Coronary artery (tissue), 2 donors: ENCODE measurements at regions not wholly inside any gene's neighbourhood (a gene's known extent, or its start where the extent isn't known, plus 50 kb on each side); places are given as distances from the start of the nearest gene placed in this dataset.

Source experiments
- DNase-seq: peaks from one replicate; pipeline ENCODE4 v3.0.0-alpha.2; 2017; ENCODE audit warnings: low spot score
- H3K27ac ChIP-seq, 2 donors: fragments of 200-600 bp; sonication (generic); one replicate each; pipeline ENCODE4 v1.5.1; 2016 to 2019
- H3K4me3 ChIP-seq: fragments of 200-600 bp; sonication (generic); 2 replicates; pipeline ENCODE4 v1.5.1; 2016; ENCODE audit warnings: mild to moderate bottlenecking, moderate library complexity
- TF ChIP-seq, protein P1 (sequence below): fragments of 200-600 bp; sonication (generic); IDR thresholded peaks from one replicate; pipeline ENCODE4 v1.5.1; 2019; ENCODE audit warnings: antibody characterized with exemption

GRCh38 chr14:38528582-38528981, 272.7 kb upstream of the CLEC14A start:
- Histone ChIP-seq H3K27ac (no peak overlapping the region), H3K4me3 (no peak overlapping the region)
- no peak for DNase-seq
- TF ChIP-seq, protein P1, sequence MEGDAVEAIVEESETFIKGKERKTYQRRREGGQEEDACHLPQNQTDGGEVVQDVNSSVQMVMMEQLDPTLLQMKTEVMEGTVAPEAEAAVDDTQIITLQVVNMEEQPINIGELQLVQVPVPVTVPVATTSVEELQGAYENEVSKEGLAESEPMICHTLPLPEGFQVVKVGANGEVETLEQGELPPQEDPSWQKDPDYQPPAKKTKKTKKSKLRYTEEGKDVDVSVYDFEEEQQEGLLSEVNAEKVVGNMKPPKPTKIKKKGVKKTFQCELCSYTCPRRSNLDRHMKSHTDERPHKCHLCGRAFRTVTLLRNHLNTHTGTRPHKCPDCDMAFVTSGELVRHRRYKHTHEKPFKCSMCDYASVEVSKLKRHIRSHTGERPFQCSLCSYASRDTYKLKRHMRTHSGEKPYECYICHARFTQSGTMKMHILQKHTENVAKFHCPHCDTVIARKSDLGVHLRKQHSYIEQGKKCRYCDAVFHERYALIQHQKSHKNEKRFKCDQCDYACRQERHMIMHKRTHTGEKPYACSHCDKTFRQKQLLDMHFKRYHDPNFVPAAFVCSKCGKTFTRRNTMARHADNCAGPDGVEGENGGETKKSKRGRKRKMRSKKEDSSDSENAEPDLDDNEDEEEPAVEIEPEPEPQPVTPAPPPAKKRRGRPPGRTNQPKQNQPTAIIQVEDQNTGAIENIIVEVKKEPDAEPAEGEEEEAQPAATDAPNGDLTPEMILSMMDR, result no peak

DNA sequence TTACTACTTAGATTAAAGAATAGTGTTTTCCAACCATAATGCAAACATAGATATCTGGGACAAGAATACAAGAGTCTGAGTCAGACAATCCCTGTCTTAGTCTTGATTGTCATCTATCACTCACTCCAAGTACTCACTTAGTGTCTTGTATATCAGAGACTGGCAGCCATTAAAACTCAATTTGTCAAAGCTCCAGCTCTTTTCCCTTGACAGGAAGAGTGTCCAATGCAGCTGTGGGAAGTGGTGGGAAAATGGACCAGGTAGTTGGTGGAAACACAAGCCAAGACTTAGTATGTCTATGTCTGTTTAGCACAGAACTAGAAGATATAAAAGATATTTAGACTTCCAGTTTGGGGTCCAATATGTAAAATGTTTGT, 271.6 kb upstream of the CLEC14A start:
- TF ChIP-seq, protein P1, result no peak
- H3K27ac ChIP-seq, result no peak overlapping the region
- no peak for DNase-seq
- H3K4me3 ChIP-seq, result no peak overlapping the region

DNA sequence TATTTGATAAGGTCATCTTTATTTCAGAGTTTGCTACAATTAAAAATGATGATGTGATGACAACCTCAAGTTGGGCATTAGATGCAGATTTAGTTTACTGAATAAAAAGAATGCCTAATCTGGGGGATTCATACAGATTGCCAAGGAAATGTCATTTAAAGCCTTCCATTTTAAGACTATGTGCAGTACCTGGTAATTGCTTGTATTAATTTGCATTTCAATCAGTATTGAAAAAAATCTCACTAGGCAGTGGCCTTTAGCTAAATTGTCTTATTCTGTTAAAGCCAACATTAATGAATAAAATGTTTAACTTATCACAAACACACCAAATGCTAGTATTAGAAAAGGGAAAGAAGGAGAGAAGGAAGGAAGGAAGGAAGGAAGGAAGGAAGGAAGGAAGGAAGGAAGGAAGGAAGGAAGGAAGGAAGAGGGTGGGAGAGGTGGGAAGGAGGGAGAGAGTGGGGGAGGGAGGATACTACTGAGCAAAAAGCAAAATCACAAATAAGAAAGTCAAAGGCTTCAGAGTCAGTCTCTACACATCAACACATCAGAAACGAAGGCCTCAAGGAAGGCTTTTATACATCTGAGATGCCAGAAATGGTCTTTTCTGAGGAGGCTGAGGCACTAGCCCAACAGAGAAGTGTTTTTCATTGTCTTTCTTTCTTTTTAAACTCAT, 271.1 kb upstream of the CLEC14A start:
- DNase-seq, result no peak
- Histone ChIP-seq H3K4me3 (no peak overlapping the region), H3K27ac (no peak overlapping the region)
- TF ChIP-seq, protein P1, result no peak

GRCh38 chr14:38524636-38525509, 269.0 kb upstream of the CLEC14A start:
- TF ChIP-seq, protein P1, result no peak
- Histone ChIP-seq H3K4me3 (no peak overlapping the region), H3K27ac (no peak overlapping the region)
- DNase-seq, result no peak

DNA sequence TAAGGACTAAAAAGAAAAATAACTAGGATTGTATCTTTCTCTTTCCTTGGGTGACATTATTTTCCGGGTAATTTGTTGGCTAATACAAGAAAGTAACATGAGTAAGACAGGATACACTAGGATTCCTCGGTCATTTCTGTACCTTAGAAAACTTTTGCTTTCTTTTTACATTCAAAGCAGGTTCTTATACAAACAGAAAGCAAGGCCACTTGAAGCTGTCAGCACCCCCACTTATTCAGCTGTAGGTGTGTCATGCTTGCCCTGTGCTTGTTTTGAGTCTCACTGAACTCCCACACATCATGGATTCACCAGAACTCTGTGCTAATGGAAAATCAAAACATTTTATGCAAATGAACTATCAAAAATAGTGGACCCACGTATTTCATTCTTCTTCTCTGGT, 266.8 kb upstream of the CLEC14A start:
- DNase-seq, result no peak
- Histone ChIP-seq H3K4me3 (no peak overlapping the region), H3K27ac (no peak overlapping the region)
- TF ChIP-seq, protein P1, result no peak

DNA sequence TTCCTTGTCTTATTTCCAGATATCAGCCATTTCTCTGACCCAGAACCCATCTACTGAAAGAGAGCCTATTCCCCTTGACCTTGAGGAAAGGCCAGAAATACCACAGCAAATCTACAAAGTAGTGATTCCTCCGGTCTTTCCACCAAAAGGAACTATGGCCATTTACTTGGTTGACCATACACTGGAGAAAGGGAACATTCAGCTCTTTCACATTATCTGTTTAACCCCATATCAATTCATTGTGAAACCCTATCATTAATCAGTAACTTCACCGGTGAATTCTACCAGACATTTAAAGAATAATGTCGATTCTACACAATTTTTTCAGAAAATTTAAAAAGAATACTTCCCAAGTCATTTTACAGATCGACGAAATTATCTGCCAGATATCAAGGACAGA, 265.7 kb upstream of the CLEC14A start:
- TF ChIP-seq, protein P1, result no peak
- DNase-seq, result no peak
- Histone ChIP-seq H3K27ac (no peak overlapping the region), H3K4me3 (no peak overlapping the region)

- no peak overlapping the region for H3K4me3 ChIP-seq
- DNase-seq, result no peak
- no peak overlapping the region for H3K27ac ChIP-seq
- TF ChIP-seq, protein P1, result no peak
These were observed 261.5 kb upstream of the CLEC14A start for GRCh38 chr14:38517426-38517825.
